GM12878 (cell line): ENCODE measurements at regions not wholly inside any gene's neighbourhood (a gene's known extent, or its start where the extent isn't known, plus 50 kb on each side); places are given as distances from the start of the nearest gene placed in this dataset.
"Not testable (repeated sequence)": the region's sequence is repeated elsewhere in the genome, so short reads cannot be mapped to it uniquely, and the experiment has no call there.

Experiments
- ATAC-seq: fragments of 200-7000 bp; cut with Tn5 transposase; 3 replicates; pipeline ENCODE4 v1.9.1; 2020; ENCODE audit warnings: mild to moderate bottlenecking, moderate library complexity
- BruUV-seq: library from RNA; stranded (reverse); fragments of 400-500 nt; replicated peaks from 2 replicates; lab custom pipeline; 2021; lab: Mats Ljungman, UMichigan
- CTCF ChIA-PET: fragments of 300-600 bp; sonication (Branson Sonifier 250); formaldehyde crosslinking; extraction: SDS; loops from one replicate; lab custom pipeline; 2021; ENCODE audit warnings: inconsistent platforms; lab: Yijun Ruan, JAX
- POLR2A ChIA-PET: fragments of 350-600 bp; formaldehyde crosslinking; extraction: SDS; loops from one replicate; lab custom pipeline; 2021; ENCODE audit warnings: inconsistent platforms; lab: Charles Lee
- RAD21 ChIA-PET: fragments of 300-600 bp; sonication (Branson Sonifier 250); formaldehyde crosslinking; loops from one replicate; lab custom pipeline; 2023; ENCODE audit warnings: antibody characterized with exemption; ENCODE audit not compliant: unreplicated experiment; lab: Charles Lee
- SMC1A ChIA-PET: fragments of 300-600 bp; sonication (Branson Sonifier 250); formaldehyde crosslinking; loops from one replicate; lab custom pipeline; 2023; ENCODE audit not compliant: unreplicated experiment, uncharacterized antibody; lab: Charles Lee
- DNase-seq: peaks from one replicate; pipeline ENCODE4 v3.0.0-alpha.2; 2011; ENCODE audit warnings: low read depth, low spot score
- FAIRE-seq: peaks from 3 replicates; lab custom pipeline; 2011; peaks lifted over from hg19 to GRCh38; lab: Jason Lieb, UNC
- H2AFZ ChIP-seq: 2 replicates; pipeline ENCODE4 v1.6.0; 2011; ENCODE audit warnings: low read depth, low read length, control low read depth; ENCODE audit not compliant: control insufficient read depth
- H3K27ac ChIP-seq: 2 replicates; pipeline ENCODE4 v1.5.1; 2011; ENCODE audit warnings: control low read depth; ENCODE audit not compliant: control insufficient read depth, insufficient read depth
- H3K27me3 ChIP-seq, 2 experiments: replicated peaks in 1 of 2; 2 replicates each; pipeline versions ENCODE4 v1.6.0 to v1.6.1; 2011; ENCODE audit warnings: low read length in 1 of 2; ENCODE audit not compliant: control insufficient read depth in 2 of 2, insufficient read depth in 2 of 2
- H3K36me3 ChIP-seq, 2 experiments: 2 replicates each; pipeline ENCODE4 v1.5.1; 2011; ENCODE audit warnings: low read length in 1 of 2; ENCODE audit not compliant: control insufficient read depth in 2 of 2, insufficient read depth in 2 of 2
- H3K4me1 ChIP-seq: 2 replicates; pipeline ENCODE4 v1.6.1; 2011; ENCODE audit warnings: mild to moderate bottlenecking, low read length, moderate library complexity, mixed read lengths; ENCODE audit not compliant: control insufficient read depth, insufficient read depth
- H3K4me2 ChIP-seq: 2 replicates; pipeline ENCODE4 v1.6.0; 2011; ENCODE audit warnings: control low read depth; ENCODE audit not compliant: control insufficient read depth, insufficient read depth
- H3K4me3 ChIP-seq: fragments of 200-600 bp; sonication (generic); 2 replicates; pipeline ENCODE4 v1.5.1; 2016
- H3K79me2 ChIP-seq: 2 replicates; pipeline ENCODE4 v1.6.0; 2011; ENCODE audit warnings: low read length; ENCODE audit not compliant: control insufficient read depth, insufficient read depth
- H3K9ac ChIP-seq: 2 replicates; pipeline ENCODE4 v1.8.0; 2011; ENCODE audit warnings: low read length, control low read depth, mixed read lengths; ENCODE audit not compliant: control insufficient read depth, insufficient read depth
- H3K9me3 ChIP-seq: replicated peaks from 3 replicates; pipeline ENCODE4 v1.5.1; 2011; ENCODE audit warnings: mild to moderate bottlenecking, low read length; ENCODE audit not compliant: control insufficient read depth, insufficient read depth
- H4K20me1 ChIP-seq: 2 replicates; pipeline ENCODE4 v1.6.0; 2011; ENCODE audit not compliant: control insufficient read depth, insufficient read depth
- ATF3 ChIP-seq: IDR thresholded peaks from 2 replicates; pipeline ENCODE4 v1.6.1; 2011; ENCODE audit warnings: low read depth, mild to moderate bottlenecking, low read length, moderate library complexity, borderline replicate concordance; ENCODE audit errors: extremely low read depth
- CHD1 ChIP-seq: IDR thresholded peaks from 2 replicates; pipeline ENCODE4 v1.6.1; 2012; ENCODE audit warnings: low read depth, low read length, improper control_type of control experiment
- KDM1A ChIP-seq: fragments of 200-600 bp; sonication (generic); IDR thresholded peaks from 2 replicates; pipeline ENCODE4 v1.6.1; 2016; ENCODE audit warnings: borderline replicate concordance
- NBN ChIP-seq: fragments of 450-650 bp; IDR thresholded peaks from 2 replicates; pipeline ENCODE4 v1.6.1; 2016
- RELA ChIP-seq: fragments of 450-650 bp; IDR thresholded peaks from 2 replicates; pipeline ENCODE4 v1.8.0; 2014; ENCODE audit warnings: borderline replicate concordance; ENCODE audit not compliant: partially characterized antibody
- SUPT20H ChIP-seq: IDR thresholded peaks from 2 replicates; pipeline ENCODE4 v1.6.1; 2011; ENCODE audit warnings: low read depth, mild to moderate bottlenecking, low read length, moderate library complexity, borderline replicate concordance; ENCODE audit not compliant: control insufficient read depth
- SUZ12 ChIP-seq: fragments of 200-600 bp; sonication (generic); IDR thresholded peaks from one replicate; pipeline ENCODE4 v1.6.1; 2018; ENCODE audit warnings: antibody characterized with exemption, mild to moderate bottlenecking; ENCODE audit not compliant: unreplicated experiment
- ZBTB40 ChIP-seq: fragments of 450-650 bp; IDR thresholded peaks from 2 replicates; pipeline ENCODE4 v1.6.1; 2016; ENCODE audit warnings: mild to moderate bottlenecking, moderate library complexity, borderline replicate concordance
- WGBS: methylation state at CpG from one replicate; pipeline ENCODE4 v1.1.6; 2016; ENCODE audit warnings: low lambda C conversion rate; ENCODE audit not compliant: insufficient replicate concordance, insufficient coverage; ENCODE audit errors: missing lambda C conversion rate; 5-methylcytosine and 5-hydroxymethylcytosine counted together
- in situ Hi-C: fragments of 300-500 bp; cut with MboI; formaldehyde crosslinking; loops from 9 replicates; pipeline ENCODE4 v1.14.3; 2018; ENCODE audit warnings: mixed read lengths
- intact Hi-C: fragments of 100-400 bp; cut with micrococcal nuclease; formaldehyde crosslinking; loops from one replicate; pipeline ENCODE4 v1.14.2; 2022; ENCODE audit not compliant: unreplicated experiment

GRCh38 chr3:176328666-176329065 is 868.6 kb downstream of the TBL1XR1 start (continued):
- no peak for TF ChIP-seq ATF3
- no peak for TF ChIP-seq NBN
- TF ChIP-seq SUPT20H, result no peak
- no peak for TF ChIP-seq SUZ12
- no peak for TF ChIP-seq RELA
- no peak for TF ChIP-seq ZBTB40
- no peak for TF ChIP-seq KDM1A
- TF ChIP-seq, all 136 proteins: peak for 0

- intact Hi-C loops, result no loop called here
- no peak for DNase-seq
- BruUV-seq, result no TSS peak
- Histone ChIP-seq H4K20me1 (no peaks in the 10 kb centered on the region), H3K27ac (no peak overlapping the region), H2AFZ (no peak overlapping the region), H3K9me3 (no peaks in the 10 kb centered on the region), H3K9ac (no peak overlapping the region), H3K4me2 (no peak overlapping the region), H3K27me3 (no peaks in the 10 kb centered on the region), H3K36me3 (no peaks in the 10 kb centered on the region), H3K79me2 (no peaks in the 10 kb centered on the region), H3K4me3 (no peak overlapping the region), H3K4me1 (no peaks in the 10 kb centered on the region)
- no peak for FAIRE-seq
- no peak for ATAC-seq
- POLR2A ChIA-PET, result no interaction called here
- SMC1A ChIA-PET, result no interaction called here
- RAD21 ChIA-PET, result no interaction called here
- in situ Hi-C loops, result no loop called here
- TF ChIP-seq CHD1, result no peak
- CTCF ChIA-PET, result no interaction called here
These were observed 869.1 kb downstream of the TBL1XR1 start for GRCh38 chr3:176328198-176328597.

- H3K4me2 ChIP-seq, ATAC-seq, H3K4me3 ChIP-seq, SMC1A ChIA-PET, FAIRE-seq, H2AFZ ChIP-seq, H3K36me3 ChIP-seq, H3K27me3 ChIP-seq, RAD21 ChIA-PET, H3K79me2 ChIP-seq, H3K4me1 ChIP-seq, BruUV-seq, in situ Hi-C loops, H3K9ac ChIP-seq, H3K27ac ChIP-seq, H3K9me3 ChIP-seq, DNase-seq, intact Hi-C loops, H4K20me1 ChIP-seq, POLR2A ChIA-PET, CTCF ChIA-PET: not testable (repeated sequence)
- WGBS, result 33% methylated on average over 8 of the region's 9 CpGs
These were observed 870.3 kb downstream of the TBL1XR1 start for GRCh38 chr3:176326894-176327490.
